Omental fat pad (tissue), 3 donors: ENCODE measurements at regions not wholly inside any gene's neighbourhood (a gene's known extent, or its start where the extent isn't known, plus 50 kb on each side); places are given as distances from the start of the nearest gene placed in this dataset.

ENCODE experiments used
- ATAC-seq: fragments of 150-250 bp; one replicate; pipeline ENCODE4 v1.9.1; 2016; ENCODE audit warnings: mild to moderate bottlenecking, moderate library complexity; ENCODE audit not compliant: low FRiP score
- DNase-seq: peaks from one replicate; pipeline ENCODE4 v3.0.0-alpha.2; 2019; ENCODE audit warnings: low spot score
- CTCF ChIP-seq, 3 donors: fragments of 450-650 bp; IDR thresholded peaks; one replicate each; pipeline ENCODE4 v1.5.1; 2016 to 2017; ENCODE audit warnings: antibody characterized with exemption in 3 of 3, mild to moderate bottlenecking in 3 of 3, moderate library complexity in 2 of 3

- TF ChIP-seq CTCF (IDR thresholded peaks at IDR 0.05) = no peak
- no peak for DNase-seq
Measured at GRCh38 chr4:183834252-183834651, 70.9 kb upstream of the STOX2 start.

GRCh38 chr4:183837222-183837621, 67.9 kb upstream of the STOX2 start:
- TF ChIP-seq CTCF (IDR thresholded peaks at IDR 0.05) = no peak
- ATAC-seq (no peak), DNase-seq (no peak)

More at GRCh38 chr4:183834252-183834651, 70.9 kb upstream of the STOX2 start:
- ATAC-seq = no peak

GRCh38 chr4:183838987-183839712, 66.0 kb upstream of the STOX2 start:
- no peak for DNase-seq
- ATAC-seq = no peak
- TF ChIP-seq CTCF (IDR thresholded peaks at IDR 0.05) = no peak

DNA sequence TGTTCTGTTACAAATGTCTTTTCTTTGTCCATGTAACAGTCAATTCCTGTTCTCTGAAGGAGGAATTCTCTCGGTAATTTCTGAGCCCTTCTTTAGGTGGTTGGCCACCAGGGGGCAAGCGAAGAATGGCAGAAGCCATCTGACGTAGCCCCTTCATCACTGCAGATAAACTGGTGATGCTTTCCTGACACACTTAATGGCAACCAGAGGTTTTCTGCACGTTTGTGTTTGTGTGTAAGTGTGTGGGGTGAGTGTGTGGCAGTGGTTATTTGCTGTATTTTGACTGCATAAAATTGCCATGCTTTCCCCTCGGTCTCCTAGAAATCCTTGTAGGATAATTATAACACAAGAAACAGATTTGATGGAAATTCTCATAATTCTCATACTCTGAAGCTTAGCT, 64.8 kb upstream of the STOX2 start:
- peak; percentile 78 for DNase-seq
- peak in 2 of 3 donors; percentile 49 to 64 for TF ChIP-seq CTCF (IDR thresholded peaks at IDR 0.05)
- ATAC-seq = no peak

- TF ChIP-seq CTCF (IDR thresholded peaks at IDR 0.05) = no peak
- ATAC-seq (no peak), DNase-seq (no peak)
Measured at GRCh38 chr4:183841001-183841400, 64.1 kb upstream of the STOX2 start.

DNA sequence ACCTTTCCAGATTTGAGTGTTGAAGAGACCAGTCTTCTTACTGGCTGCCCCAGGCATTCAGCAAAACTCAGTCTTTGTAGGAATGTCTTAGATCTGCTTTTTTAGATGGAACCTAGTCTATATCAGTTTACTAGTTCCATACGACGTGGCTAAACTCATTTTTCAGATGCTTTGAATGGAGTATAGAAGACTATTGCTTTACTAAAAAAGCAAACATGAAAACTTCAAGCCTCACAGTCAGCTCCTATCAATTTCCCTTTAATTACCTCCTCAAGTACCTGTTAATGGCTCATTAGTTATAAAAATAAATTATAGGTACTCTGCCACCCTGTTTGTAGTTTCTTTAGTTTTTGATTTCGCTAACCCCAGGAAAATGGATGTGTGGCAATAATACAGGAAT, 63.0 kb upstream of the STOX2 start:
- no peak for ATAC-seq
- no peak for TF ChIP-seq CTCF (IDR thresholded peaks at IDR 0.05)

GRCh38 chr4:183843248-183843671, 61.8 kb upstream of the STOX2 start:
- no peak for TF ChIP-seq CTCF (IDR thresholded peaks at IDR 0.05)
- no peak for ATAC-seq
- no peak for DNase-seq

More for the DNA sequence above, 63.0 kb upstream of the STOX2 start:
- DNase-seq = no peak
